ENCODE measurements at regions not wholly inside any gene's neighbourhood (a gene's known extent, or its start where the extent isn't known, plus 50 kb on each side); places are given as distances from the start of the nearest gene placed in this dataset.
"Not testable (repeated sequence)": the region's sequence is repeated elsewhere in the genome, so short reads cannot be mapped to it uniquely, and the experiment has no call there.

DNA sequence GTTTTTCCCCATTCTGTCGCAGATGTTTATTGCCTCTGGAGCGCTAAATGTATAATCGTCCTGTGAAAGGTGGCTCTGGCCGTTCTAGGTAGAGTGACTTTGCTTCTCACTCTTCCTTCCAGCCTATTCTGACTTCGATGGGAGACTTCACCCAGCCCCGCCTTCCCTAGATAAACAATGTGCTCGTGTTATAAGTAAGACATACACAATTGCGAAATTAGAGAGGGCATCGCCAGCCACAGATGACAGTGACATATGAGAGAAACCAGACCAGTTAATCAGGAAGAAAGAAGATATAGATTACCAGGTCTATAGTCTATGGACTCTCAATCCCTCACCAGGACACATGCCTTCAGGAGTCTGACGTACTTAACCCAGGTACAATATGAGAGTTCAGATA is 1050.5 kb upstream of the AUTS2 start:
- DNase-seq (ENCODE audit: low read depth): no peak

DNA sequence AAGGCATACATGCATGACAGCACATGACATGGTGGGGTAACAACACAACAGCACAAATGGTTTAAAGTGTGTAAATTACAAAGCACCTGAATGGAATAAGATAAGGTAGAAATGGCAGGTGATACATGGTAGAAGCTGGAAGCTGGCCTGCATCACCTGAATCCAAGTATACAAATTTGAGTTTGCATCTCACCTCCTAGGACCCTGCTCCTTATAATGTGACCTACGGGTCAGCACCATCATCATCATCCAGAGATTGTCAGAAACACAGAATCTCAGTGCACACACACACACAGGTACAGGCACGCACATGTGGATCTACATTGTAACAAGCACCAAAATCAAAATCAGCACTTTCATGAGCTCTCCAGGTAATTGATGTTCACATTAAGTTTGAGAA is 1048.2 kb upstream of the AUTS2 start:
- no peak for DNase-seq (ENCODE audit: low read depth)

DNA sequence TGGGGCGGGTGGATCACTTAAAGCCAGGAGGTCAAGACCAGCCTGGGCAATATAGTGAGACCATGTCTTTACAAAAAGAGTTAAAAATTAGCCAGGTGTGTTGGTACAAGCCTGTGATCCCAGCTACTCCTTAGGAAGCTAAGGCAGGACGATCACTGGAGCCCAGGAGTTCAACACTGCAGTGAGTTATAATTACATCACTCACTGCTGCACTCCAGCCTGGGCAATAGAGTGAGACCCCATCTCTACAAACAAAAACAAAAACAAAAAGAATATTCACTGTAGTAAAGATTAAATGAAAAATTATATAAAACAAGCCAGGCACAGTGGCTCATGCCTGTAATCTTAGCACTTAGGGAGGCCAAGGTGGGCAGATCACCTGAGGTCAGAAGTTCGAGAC is 1047.6 kb upstream of the AUTS2 start:
- DNase-seq (ENCODE audit: low read depth): no peak

DNA sequence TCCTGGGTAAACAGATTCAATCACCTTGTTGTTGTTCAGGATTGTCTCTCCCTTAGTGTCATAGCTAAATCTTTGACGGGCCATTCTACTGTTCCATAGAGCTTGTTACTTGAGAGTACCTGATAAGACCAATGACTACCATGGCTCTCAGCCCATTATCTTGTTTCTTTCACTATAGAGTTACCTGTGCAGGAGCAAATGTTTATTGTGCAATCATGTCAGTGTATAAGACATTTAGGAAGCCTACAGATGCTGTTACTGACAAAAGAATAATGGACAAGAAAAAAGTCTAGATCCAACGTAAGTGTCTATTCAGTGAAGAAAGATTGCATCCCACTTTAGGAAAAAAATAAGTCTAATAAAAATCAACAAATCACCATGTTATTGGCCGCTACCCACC is 1041.7 kb upstream of the AUTS2 start:
- no peak for DNase-seq (ENCODE audit: low read depth)

DNA sequence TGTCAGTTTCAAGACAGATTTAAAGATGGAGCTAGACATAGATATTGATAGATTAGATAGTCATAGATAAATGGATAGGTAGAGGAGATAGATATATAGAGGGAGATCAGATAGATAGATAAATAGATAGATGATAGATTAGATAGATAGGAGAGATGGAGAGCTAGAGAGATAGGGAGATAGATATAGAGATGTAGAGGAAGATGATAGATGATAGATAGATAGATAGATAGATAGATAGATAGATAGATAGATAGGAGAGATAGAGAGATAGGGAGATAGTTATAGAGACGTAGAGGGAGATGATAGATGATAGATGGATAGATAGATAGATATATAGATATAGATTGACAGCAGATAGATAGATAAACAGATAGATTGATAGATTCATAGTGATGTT is 1038.8 kb upstream of the AUTS2 start:
- no peak for DNase-seq (ENCODE audit: low read depth)

DNA sequence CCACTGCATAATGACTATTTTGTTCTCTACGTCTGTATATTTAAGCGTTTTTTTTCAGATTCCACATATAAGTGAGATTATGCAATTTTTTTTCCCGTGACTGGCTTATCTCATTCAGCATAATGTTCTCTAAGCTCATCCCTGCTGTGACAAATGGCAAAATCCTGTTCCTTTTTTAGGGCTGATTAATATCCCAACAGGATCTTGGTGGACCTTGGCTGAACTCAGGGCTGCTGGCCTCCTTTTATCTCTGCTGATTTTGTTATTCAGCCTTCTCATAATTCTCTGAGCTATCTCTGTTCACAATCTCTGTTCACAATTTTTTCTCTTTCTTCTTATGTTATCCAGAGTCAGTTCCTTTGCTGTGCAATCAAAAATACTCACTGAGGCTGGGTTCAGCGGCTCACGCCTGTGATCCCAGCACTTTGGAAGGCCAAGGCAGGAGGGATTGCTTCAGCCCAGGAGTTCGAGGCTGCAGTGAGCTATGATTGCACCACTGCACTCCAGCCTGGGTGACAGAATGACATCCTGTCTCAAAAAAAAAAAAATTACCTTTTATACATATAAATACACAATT is 1035.9 kb upstream of the AUTS2 start:
- no peak for DNase-seq (ENCODE audit: low read depth)

DNA sequence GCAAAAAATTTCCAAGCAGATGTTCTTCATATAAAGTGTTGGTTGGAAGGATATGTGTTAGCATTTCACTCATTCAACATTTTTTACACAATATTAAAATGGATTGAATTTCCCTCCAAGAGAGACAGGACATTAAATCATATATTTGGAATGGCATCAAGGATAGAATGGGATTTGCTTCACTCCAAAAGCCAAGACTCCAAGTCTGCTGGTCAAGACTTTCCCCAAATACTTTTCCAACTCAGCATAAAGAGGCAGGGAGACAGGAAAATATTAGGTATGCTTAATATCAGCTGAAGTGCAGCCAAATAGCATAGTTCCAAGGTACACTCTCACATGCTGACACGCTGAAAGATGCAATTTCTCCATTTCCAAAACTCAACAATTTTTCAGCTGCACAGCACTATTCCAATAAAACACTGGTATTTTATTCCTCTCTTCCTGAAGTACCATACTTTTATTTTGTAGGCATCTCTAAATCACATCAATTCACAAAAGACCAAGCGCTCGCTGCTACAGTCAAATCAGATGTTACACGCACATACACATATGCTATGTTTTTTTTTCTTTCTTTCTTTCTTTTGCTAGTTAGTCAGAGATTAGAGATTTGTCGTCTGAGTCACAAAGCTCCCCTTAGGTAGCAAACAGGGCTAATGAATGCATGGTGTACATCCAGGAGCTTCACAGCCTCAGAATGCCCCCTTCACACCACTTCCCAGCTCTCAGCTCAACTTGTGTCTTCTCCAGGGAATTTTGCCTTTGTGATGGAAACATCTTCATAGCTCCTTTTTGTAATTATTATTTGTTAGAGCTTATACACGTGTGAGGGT is 1033.8 kb upstream of the AUTS2 start:
- DNase-seq (ENCODE audit: low read depth): no peak

DNA sequence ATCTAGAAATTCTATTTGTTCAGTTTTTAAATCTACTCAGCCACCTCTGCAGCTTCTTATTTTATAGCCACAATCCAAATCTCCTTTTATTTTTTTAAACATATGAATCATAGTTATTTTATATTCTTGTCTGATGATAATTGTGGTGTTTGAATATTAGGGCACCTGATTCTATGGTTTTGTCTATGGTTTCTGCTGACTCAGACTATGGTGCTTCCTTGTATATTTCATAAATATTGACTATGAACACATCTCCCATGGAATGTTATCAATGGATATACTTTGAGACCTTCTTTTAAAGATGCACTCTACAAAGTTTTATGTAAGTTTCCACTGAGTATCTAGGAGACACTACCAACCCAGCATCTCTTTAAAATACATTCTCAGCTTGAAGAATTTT is 1027.0 kb upstream of the AUTS2 start:
- DNase-seq (ENCODE audit: low read depth): no peak

DNA sequence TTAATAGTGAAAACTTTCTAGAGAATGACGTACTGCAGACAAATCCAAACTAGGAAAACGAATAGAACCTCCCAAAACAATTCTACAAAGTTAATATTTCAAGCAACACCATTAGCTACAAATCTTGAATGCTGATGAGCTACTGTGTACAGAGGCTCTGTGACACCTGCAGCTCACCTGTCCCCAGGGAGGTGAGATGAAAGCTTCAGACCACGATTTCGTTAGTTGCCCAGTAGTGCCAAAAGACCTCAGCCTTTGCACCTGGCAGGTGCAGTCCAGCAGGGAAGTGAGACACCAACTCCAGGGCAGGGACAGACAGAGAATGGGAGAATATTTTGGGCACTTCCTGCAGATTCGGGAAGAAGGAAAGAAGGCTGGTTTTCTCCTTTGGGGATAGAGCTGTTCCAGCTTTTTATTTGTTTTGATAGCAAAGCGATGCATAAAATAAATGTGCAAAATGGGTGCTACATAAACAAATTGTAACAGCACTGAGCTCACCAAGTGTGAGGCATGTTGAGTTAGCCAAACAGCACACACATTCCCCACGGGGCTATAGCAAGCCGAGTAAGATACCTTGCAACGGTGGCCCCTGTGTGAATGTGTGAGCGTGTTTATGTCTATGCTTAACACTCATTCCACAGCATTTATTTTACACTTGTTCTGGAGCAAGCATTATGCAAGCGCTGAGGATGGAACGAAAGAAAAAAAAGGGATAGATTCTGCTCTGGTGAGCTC is 1024.8 kb upstream of the AUTS2 start:
- no peak for DNase-seq (ENCODE audit: low read depth)

DNA sequence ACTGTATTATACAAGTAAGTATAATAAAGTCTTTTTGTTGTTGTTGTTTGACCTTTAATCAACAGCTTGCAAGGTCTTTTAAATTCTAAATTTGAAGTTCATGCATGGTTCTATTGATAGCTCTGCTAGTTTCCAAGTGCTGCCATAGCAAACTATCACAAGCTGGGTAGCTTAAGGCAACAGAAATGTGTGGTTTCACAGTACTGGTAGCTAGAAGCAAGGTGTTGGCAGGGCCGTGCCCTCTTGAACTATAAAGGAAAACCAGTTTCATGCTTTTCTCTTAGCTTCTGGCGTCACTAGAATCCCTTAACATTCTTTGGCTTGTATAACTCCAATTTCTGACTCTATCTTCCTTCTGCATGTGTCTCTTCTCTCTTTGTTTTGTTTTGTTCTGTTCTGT is 1021.9 kb upstream of the AUTS2 start:
- DNase-seq (ENCODE audit: low read depth): no peak

DNA sequence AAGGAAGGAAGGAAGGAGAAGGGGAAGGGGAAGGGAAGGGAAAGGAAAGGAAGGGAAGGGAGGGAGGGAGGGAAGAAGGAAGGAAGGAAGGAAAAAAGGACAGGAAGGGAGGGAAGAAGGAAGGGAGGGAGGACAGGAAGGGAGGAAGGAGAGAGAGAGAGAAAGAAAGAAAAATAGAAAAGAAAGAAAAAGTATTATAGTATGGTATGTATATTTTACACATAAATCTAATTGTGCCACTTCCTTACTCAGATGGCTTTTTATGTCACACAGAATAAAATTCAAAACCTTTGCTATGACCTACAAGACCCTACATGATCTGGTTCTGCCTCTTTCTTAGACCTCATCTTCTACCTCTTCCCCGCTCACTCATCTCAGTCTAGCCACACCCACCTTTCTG is 1016.9 kb upstream of the AUTS2 start:
- no peak for DNase-seq (ENCODE audit: low read depth)

DNA sequence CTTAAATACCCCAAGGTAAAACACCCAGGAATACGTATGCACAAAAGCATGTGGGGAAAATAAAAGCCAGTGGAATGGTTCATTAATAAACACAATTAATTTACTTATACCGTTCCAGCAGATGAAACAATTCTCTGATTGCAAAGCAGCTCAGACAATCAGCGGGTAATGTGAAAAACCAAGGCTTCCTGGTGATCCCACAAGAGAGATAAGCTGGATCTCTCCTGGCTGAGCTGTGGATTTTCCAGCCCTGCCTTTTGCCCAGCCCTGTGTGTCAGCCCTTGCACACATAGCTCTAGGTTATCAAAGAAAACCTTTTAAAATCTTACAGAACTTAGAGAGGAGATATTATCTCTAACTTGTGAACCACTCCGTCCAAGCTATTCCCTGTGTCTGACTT is 1010.7 kb upstream of the AUTS2 start:
- no peak for DNase-seq (ENCODE audit: low read depth)

DNA sequence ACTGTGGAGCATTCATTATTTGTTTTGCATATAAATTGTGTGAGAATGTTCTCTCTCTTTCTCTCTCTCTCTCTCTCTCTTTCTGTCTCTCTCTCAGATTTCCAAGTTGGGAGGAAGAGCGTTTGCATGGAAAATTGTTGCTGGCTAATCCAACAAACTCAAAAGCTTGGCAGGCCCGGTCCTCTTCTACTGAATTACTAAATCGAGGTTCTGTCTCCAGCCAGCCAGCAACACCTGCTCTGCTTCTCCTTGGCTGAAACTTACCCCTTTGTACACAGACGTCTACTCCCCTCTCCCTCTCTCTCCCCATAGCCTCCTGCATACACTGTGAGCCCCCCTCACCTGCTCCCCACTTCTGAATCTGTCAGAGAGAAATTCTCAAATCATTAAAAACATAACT is 996.4 kb upstream of the AUTS2 start:
- no peak for DNase-seq (ENCODE audit: low read depth)

DNA sequence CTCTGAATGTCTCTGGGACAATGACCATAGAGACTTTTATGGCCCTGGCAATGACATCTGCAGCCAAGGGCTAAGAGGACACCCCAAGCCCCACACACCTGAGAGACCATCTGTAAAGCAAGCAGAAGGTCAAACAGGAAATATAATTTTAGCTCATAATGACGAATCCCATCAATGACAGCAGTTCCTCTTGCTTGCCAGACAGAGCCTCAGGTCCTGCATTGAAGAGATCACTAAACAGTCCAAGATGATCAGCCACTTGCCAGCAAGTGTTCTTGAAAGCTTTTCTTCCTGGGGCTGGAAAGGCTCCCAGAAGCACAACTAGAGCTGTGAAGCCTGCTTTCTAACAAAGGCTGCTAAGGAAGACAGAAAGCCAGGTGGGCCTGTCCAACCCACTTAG is 993.7 kb upstream of the AUTS2 start:
- no peak for DNase-seq (ENCODE audit: low read depth)

DNA sequence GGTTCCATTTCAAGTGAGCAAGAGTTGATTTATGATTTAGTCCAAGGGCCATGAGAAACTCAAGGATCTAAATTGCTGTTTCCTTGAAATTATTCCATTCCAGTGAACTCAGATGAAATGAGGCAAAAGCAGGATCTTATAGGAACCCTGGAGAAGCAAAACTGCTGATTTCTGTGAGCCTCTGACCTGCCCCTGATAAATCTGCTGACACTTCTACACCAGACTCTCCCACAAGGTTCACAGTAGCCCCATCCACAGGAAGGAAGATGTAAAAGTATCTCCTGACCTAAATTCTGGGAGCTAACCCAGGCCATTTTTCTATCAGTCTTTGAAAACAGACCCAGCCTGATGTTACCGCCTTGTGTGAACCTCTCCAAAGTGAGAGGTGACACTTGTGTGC is 987.6 kb upstream of the AUTS2 start:
- DNase-seq (ENCODE audit: low read depth): no peak

DNA sequence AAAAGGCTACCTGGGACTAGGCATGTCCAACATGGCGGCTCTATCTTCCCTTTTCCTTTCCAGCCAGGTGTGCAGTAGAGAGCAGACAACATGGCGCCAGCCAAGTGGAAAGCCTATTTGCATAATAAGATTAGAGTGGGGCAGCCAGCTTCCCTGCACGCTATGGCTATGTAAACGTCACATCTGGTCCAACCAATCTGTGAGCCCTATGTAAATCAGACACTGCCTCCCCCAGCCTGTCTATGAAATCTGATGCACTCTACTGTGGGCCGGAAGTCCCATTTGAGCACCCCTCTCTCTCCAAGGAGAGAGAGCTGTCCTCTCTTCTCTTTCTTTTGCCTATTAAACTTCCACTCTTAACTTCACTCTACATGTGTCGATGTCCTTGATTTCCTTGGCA is 984.9 kb upstream of the AUTS2 start:
- no peak for DNase-seq (ENCODE audit: low read depth)

DNA sequence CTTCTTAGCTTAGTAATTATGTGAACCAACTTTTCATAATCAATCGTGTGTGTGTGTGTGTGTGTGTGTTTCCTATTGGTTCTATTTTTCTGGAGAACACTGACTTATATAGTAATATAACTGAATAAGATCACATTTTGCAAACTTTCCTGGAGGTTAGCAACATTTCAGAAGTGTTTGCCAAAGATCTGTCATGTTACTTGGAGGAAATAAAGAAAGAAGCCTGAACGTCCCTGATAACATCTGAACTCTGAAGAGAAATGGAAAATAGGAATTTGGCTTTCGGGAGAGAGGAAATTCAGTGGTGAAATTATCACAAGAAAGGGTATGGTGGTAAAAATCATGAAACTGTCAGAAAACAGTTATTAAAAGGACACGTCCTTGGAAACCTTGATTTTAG is 984.4 kb upstream of the AUTS2 start:
- DNase-seq (ENCODE audit: low read depth): no peak

DNA sequence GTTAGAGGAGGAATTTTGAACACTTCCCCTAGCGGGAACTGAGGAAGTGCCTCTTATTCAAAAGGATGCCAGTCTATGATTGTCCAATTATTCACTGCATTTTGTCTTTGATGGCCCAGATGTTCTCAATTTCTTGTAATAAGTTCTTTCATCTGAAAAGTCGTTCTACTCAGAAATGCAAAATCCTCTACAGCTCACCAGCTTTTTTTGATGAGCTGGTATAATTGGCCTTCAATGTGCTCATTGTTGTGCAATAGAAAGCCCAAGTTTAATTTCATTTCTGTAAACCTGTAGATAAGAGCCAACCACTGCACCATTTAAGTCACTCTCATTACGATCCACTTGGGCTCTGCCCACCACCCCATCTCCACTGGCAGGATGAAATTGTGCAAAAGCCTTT is 978.7 kb upstream of the AUTS2 start:
- DNase-seq (ENCODE audit: low read depth): no peak

DNA sequence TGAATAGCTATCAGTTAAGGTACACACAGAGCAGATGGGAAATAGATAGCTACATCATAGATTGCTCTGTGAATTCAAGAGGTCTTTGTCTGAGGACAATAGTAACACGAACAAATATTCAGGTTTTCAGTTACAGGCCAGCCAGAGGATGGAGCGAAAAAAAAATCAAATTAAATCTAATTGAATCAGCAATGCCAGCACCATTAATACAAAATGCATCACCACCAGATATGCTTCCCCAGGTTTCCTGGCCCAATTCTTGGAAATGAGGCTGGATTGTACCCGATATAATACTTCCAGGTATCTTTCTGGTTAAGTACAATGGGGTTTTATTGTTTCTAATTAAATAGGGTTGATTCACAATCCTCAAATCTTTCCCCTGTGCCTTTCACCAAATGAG is 975.8 kb upstream of the AUTS2 start:
- DNase-seq (ENCODE audit: low read depth): no peak

DNA sequence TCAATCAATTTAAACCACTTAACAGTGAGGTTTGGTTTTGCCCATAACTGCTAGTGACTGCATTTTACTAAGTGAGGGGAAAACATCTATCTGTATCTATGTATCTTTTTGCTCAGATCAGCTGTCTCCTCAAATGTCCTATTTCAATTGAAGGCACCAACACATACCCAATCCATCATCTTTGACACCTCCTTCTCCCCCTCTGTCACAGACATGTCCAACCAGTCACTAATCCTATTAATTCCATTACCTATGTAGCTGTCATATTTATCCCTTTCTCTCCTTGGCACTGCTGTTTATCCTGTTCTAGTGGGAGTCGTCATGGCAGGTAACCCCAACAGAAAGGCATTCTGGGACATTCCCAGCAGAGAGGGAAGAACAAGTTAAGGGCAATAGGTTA is 975.2 kb upstream of the AUTS2 start:
- no peak for DNase-seq (ENCODE audit: low read depth)

DNA sequence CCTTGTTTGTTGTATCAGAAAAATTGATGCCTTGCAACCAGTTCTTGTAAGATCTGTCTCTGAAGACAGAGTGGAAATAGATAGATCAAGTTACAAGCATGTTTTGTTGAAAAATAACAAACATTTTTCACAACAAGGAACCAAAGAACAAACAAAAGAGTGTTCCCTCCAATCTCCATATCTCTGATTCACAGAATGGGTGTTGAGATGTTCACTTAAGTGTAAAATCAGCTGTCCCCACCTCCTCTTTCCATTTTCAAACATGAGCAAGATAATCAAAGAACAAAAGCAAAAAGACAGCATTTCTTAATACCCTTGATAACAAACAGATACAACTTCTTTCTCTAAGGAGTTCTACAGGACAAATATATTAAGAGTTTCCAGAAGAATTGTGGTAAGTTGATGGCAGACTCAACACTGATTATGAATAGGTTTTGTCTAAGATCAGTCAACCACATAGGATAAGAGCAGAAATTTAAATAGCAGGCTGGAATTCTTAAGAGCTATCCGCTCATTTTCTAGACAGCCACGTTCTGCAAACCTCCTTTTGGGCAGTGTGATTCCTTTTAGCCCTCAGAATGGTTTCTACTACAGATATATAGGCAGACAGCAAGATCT is 970.9 kb upstream of the AUTS2 start:
- no peak for DNase-seq (ENCODE audit: low read depth)

DNA sequence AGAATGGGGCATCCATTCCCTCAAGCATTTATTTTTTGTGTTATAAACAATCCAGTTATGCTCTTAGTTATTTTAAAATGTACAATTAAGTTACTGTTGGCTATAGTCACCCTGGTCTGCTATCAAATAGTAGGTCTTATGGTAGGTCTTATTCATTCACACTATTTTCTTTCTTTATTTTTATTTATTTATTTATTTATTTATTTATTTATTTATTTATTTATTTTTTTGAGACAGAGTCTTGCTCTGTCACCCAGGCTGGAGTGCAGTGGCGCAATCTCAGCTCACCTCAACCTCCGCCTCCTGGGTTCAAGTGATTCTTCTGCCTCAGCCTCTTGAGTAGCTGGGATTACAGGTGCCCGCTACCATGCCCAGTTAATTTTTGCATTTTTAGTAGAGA is 967.4 kb upstream of the AUTS2 start:
- not testable (repeated sequence) for DNase-seq (ENCODE audit: low read depth)

DNA sequence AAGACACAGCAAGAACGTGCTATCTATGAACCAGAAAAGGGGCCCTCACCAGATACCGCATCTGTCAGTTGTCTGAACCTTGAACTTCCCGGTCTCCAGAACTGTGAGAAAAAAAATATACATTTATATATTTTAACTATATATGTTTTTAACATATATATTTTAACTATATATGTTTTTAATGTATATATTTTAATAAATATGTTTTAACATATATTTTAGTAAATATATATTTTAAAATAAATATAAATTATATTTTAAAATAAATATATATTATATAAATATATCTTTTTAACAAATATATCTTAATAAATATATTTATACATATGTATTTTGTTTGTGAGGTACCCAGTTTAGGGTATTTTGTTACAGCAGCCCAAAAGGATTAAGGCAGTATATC is 958.2 kb upstream of the AUTS2 start:
- no peak for DNase-seq (ENCODE audit: low read depth)
